ENCODE measurements at regions not wholly inside any gene's neighbourhood (a gene's known extent, or its start where the extent isn't known, plus 50 kb on each side); places are given as distances from the start of the nearest gene placed in this dataset.

DNA sequence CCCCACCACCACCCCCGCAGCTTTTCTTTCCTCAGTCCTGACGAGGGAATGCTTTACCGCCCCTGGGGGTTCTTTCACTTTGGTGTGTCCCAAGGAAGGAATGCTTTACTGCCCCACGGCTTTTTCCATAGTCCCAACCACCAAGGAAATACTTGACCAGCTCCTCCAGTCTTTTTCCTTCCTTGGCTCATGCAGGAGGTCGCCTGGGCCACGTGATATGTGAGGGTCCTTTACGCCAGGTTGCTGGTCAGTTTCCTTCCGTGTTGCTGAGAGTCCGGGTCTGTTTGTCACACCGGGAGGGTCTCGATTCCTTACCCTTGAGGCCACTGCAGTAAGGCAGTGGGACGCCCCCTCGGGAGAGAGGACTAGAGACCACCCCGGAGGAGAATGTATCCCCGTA lies 58.9 kb upstream of the CDH4 start:
- Histone ChIP-seq H3K27me3 (ENCODE audit: control insufficient read depth in 1 of 2, insufficient read depth in 2 of 2, low read length in 1 of 2) (no peaks in the 10 kb centered on the region), H3K4me1 (ENCODE audit: control insufficient read depth in 1 of 2, insufficient read depth in 2 of 2, low read length in 2 of 2) (no peaks in the 10 kb centered on the region), H3K4me3 (ENCODE audit: low read length in 2 of 2) (no peak overlapping the region), H3K27ac (ENCODE audit: low read depth in 1 of 2, low read length in 2 of 2) (no peak overlapping the region), H3K9me3 (ENCODE audit: control insufficient read depth, low read length) (no peaks in the 10 kb centered on the region), H3K36me3 (ENCODE audit: control insufficient read depth in 1 of 2, insufficient read depth in 2 of 2, low read length in 1 of 2) (no peaks in the 10 kb centered on the region)
- intact Hi-C loops (cut with DNase I): no loop called here
- no peak for DNase-seq
- WGBS, 2 donors: 87 to 88% methylated on average over 12 to 15 of the region's 15 CpGs
- no peak for ATAC-seq (ENCODE audit: low FRiP score)

Small RNAs in the stretch of these regions (microRNA-seq; reads per million reads assigned to microRNA genes)
- gene MIR4533: 0 to 0.60 reads per million in 2 donors
- 0 reads per million in 2 donors for gene MIR548AG2
- 0 reads per million in 2 donors for gene MIR646
